ENCODE measurements at regions not wholly inside any gene's neighbourhood (a gene's known extent, or its start where the extent isn't known, plus 50 kb on each side); places are given as distances from the start of the nearest gene placed in this dataset.

DNA sequence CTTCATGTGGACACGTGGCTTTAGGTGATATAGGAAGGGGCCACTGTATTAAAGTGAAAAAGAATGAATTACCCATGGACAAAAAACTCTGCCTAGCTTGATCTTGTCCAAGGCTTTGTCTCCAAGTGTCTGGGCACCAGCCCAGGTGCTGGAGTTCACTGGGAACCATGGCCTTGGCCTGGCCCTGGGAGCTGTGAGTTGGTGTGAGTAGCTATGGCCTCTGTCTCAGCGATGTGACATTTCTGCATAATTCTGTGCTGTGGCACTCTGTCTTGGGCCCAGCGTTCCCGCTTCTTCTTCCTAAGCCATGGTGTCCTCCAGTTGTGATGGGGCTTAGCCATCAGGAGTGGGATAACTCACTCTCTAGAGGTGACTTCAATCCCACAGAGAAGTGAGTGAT, 119.0 kb upstream of the PPP2R2D start:
- POLR2A ChIA-PET: no interaction called here
- DNase-seq (ENCODE audit: low read depth, low spot score) (no peak), FAIRE-seq (no peak)
- Histone ChIP-seq H3K4me3 (replicated peaks in 1 of 3; ENCODE audit: insufficient read depth in 1 of 3, low read depth in 1 of 3, low read length in 3 of 3) (no peak overlapping the region), H3K79me2 (ENCODE audit: control insufficient read depth, insufficient read depth, low read length) (no peaks in the 10 kb centered on the region), H3K4me1 (ENCODE audit: control insufficient read depth, extremely low read depth, insufficient read depth, low read length) (no peaks in the 10 kb centered on the region), H2AFZ (ENCODE audit: low read depth, low read length) (no peak overlapping the region), H3K4me2 (ENCODE audit: insufficient read depth, low read length) (no peak overlapping the region), H3K9me1 (replicated peaks; ENCODE audit: control insufficient read depth, extremely low read depth, insufficient read depth, low read length) (no peaks in the 10 kb centered on the region), H4K20me1 (replicated peaks; ENCODE audit: control insufficient read depth, extremely low read depth, insufficient read depth, low read length) (no peaks in the 10 kb centered on the region), H3K9ac (replicated peaks; ENCODE audit: extremely low read depth, insufficient read depth, low read length) (no peak overlapping the region), H3K9me3 (replicated peaks; ENCODE audit: control insufficient read depth, insufficient read depth, low read length) (peaks cover 7% of the 10 kb centered on the region), H3K27ac (ENCODE audit: insufficient read depth, low read depth, low read length) (no peak overlapping the region), H3K36me3 (ENCODE audit: control insufficient read depth in 2 of 2, extremely low read depth in 1 of 2, insufficient read depth in 2 of 2, low read length in 2 of 2) (no peaks in the 10 kb centered on the region), H3K27me3 (ENCODE audit: control insufficient read depth in 2 of 2, insufficient read depth in 2 of 2, low read length in 2 of 2) (no peaks in the 10 kb centered on the region)
- dilution Hi-C loops (cut with MboI; ENCODE audit: extremely low pct_ligation_motif_present, low sequenced_read_pairs): no loop called here
- no TSS peak for BruUV-seq (replicated peaks)
- TF ChIP-seq GATA2 (IDR thresholded peaks at IDR 0.05; ENCODE audit: insufficient read depth, insufficient read length, low read depth, low read length) (no peak), POLR2AphosphoS5 (IDR thresholded peaks at IDR 0.05; ENCODE audit: insufficient read depth, low read depth, low read length) (no peak), POLR2A (IDR thresholded peaks at IDR 0.05; ENCODE audit: low read depth, low read length) (no peak), EZH2 (IDR thresholded peaks at IDR 0.05; ENCODE audit: borderline replicate concordance, low read depth, low read length, severe bottlenecking) (no peak), FOS (IDR thresholded peaks at IDR 0.05; ENCODE audit: borderline replicate concordance, insufficient read depth, low read length) (no peak), MYC (IDR thresholded peaks at IDR 0.05; ENCODE audit: low read depth, low read length) (no peak)
- TF ChIP-seq, protein P1, sequence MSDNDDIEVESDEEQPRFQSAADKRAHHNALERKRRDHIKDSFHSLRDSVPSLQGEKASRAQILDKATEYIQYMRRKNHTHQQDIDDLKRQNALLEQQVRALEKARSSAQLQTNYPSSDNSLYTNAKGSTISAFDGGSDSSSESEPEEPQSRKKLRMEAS (IDR thresholded peaks at IDR 0.05; ENCODE audit: insufficient read depth, insufficient read length): no peak
- CTCF ChIA-PET: no interaction called here
- intact Hi-C loops (cut with micrococcal nuclease): no loop called here

- no peak for TF ChIP-seq EZH2 (IDR thresholded peaks at IDR 0.05; ENCODE audit: borderline replicate concordance, low read depth, low read length, severe bottlenecking)
- no peaks in the 10 kb centered on the region for H3K9me1 ChIP-seq (replicated peaks; ENCODE audit: control insufficient read depth, extremely low read depth, insufficient read depth, low read length)
- POLR2A ChIA-PET: no interaction called here
- H2AFZ ChIP-seq (ENCODE audit: low read depth, low read length): no peak overlapping the region
- FAIRE-seq (no peak), DNase-seq (ENCODE audit: low read depth, low spot score) (no peak)
- no peaks in the 10 kb centered on the region for H3K36me3 ChIP-seq (ENCODE audit: control insufficient read depth in 2 of 2, extremely low read depth in 1 of 2, insufficient read depth in 2 of 2, low read length in 2 of 2)
- H3K79me2 ChIP-seq (ENCODE audit: control insufficient read depth, insufficient read depth, low read length): no peaks in the 10 kb centered on the region
- no peak overlapping the region for H3K4me2 ChIP-seq (ENCODE audit: insufficient read depth, low read length)
- CTCF ChIA-PET: no interaction called here
- no TSS peak for BruUV-seq (replicated peaks)
- peaks cover 3% of the 10 kb centered on the region for H3K9me3 ChIP-seq (replicated peaks; ENCODE audit: control insufficient read depth, insufficient read depth, low read length)
- H3K27ac ChIP-seq (ENCODE audit: insufficient read depth, low read depth, low read length): no peak overlapping the region
- intact Hi-C loops (cut with micrococcal nuclease): no loop called here
- no peaks in the 10 kb centered on the region for H3K4me1 ChIP-seq (ENCODE audit: control insufficient read depth, extremely low read depth, insufficient read depth, low read length)
- no peaks in the 10 kb centered on the region for H3K27me3 ChIP-seq (ENCODE audit: control insufficient read depth in 2 of 2, insufficient read depth in 2 of 2, low read length in 2 of 2)
- H4K20me1 ChIP-seq (replicated peaks; ENCODE audit: control insufficient read depth, extremely low read depth, insufficient read depth, low read length): no peaks in the 10 kb centered on the region
- no peak overlapping the region for H3K4me3 ChIP-seq (replicated peaks in 1 of 3; ENCODE audit: insufficient read depth in 1 of 3, low read depth in 1 of 3, low read length in 3 of 3)
- dilution Hi-C loops (cut with MboI; ENCODE audit: extremely low pct_ligation_motif_present, low sequenced_read_pairs): no loop called here
- H3K9ac ChIP-seq (replicated peaks; ENCODE audit: extremely low read depth, insufficient read depth, low read length): no peak overlapping the region
These were observed 116.3 kb upstream of the PPP2R2D start for GRCh38 chr10:131784363-131785120.
